GM18502 (cell line): ENCODE measurements at regions not wholly inside any gene's neighbourhood (a gene's known extent, or its start where the extent isn't known, plus 50 kb on each side); places are given as distances from the start of the nearest gene placed in this dataset.

Experiments
- ATAC-seq: cut with Tn5 transposase; IDR thresholded peaks from one replicate; pipeline ENCODE4 v1.9.1; 2021; ENCODE audit warnings: mild to moderate bottlenecking; ENCODE audit not compliant: unreplicated experiment, poor library complexity

DNA sequence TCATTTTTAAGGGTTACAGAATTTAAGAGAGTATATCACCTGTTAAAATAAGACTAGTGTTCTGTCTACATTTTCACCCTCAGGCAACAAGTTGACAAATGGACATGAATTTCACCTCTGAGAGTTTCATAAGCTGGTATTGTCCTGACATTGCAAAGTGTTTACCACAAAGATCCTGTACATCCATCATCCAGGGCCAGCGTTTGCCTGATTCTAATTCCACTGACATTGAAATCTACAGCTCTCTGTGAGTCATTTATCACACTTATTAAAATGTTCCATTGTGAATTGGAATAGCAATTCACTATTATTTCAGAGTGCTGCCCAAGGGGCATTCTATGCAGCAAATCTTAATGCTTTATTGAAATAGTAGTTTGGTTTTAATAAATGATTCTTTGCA is 1499.4 kb upstream of the PCDH7 start:
- ATAC-seq, result no peak

DNA sequence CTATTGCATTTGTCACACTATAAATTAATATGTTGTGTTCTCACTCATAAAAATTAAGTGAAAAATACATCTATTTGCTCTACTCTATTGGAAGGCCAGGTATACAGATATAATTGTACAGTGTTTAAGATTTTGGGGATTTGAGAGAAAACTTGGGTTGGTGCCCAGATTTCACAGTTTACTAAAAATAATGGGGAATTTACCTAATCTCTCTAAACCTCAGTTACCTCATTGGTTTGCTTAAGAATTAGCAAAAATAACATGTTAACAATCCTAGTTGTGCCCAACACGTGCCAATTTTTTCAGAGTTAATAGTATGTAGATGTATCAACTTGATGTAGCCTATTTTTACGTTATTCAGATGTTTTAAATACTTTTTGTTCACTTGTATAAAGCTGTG is 1495.3 kb upstream of the PCDH7 start:
- ATAC-seq, result no peak

DNA sequence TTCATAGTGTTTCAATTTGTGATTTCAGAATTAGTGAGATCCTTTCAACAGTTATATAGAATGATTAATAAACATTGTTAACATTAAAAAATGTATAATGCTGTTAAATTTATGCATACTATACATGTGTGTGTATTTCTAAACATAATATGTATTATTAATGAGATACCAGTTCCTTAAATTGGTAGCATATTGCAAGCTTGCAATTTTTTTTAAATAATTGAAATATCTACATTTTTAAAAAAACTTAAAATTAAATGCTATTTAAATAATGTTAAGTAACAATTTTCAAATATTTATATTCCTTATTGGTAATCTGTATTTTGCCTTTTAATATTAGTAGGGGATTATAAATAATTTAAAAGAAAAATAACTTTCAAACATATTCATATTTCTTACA is 1479.5 kb upstream of the PCDH7 start:
- ATAC-seq, result no peak

DNA sequence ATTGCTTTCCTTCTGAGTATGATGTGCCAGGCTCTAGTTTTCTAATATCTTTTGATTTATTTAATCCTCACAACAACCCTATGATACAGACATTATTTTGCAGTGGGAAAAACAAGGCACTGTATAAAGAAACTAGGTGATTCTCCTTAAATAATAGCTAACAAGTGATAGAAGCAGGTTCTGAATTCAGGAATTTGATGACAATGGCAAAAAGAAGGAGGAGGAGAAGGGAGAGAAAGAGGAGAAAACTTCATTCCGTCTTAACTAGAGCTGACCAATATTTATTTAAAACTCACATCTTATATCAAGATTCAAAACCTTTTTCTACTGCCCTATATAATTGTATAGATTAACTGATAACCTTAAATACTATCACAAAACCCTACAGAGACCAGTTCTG is 1477.1 kb upstream of the PCDH7 start:
- no peak for ATAC-seq

DNA sequence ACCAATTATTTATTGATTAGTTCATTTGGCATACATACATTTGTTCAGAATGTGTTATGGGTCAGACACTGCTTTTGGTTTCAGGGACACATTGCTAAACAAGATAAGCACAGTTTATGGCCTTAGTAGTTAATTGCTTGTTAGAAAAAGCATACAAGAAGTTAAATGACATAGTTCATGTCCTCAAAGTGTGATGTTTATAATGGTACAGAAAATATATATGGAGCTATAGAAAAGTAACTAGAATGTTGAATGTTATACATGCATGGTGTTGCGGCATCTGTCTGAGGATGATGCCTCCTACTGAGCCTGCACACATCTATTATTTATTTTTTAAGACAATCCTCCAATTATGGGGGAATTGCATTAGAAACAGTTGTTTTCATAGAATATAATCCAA is 1476.3 kb upstream of the PCDH7 start:
- ATAC-seq, result no peak

DNA sequence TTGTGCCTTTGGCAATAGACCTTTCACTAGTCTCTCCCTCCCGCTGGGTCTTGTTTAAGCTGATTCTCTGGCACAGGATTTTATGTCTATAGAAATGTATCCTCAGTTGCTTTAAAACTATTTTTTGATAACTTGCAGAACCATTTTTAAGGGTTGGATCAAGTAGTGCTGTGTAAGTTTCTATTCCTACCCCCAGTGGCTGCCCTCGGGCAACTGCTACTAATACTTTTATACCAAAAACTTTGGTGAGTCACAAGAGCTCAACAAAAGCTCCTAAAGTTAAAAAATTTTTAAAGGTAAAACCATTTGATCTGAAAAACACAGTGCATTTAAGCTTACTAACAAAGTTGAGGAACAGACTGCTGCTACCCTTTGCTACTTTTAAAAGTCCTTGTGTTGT is 1460.6 kb upstream of the PCDH7 start:
- no peak for ATAC-seq

DNA sequence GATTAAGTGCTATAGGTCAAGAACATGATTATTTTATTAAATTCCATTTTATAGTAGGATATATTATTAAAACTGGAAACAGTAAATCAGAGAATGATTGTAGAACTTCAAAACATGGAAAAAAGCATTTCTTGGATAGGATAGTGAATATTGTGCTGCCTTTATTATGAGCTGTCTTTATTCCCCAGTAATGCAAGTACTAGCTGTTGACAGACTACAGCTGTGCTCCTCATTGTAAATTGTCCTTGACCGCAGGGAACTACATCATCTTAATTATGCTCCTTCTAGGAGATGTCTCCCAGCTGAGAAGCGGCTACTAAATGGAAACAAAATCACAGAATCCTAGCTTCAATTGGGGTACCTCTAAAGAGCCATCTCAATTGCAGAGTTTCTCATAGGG is 1457.2 kb upstream of the PCDH7 start:
- no peak for ATAC-seq

DNA sequence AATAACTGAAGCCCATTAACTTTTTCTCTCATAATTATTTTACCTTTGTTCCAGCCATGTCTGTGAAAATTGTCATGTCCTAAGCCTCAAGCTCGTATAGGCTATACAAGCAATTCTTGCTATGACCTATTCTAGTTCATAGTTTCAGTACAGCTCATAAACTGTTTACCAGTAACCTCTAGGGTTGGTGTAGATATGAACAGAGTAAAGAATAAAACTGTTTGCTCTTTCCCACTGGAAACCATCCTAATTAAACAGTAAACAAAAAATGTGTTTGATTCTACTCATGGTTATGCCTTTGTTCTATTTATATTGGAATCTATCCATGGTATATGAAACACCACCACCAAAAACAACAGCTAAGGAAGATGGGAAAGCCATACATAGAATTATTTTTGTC is 1444.0 kb upstream of the PCDH7 start:
- no peak for ATAC-seq

DNA sequence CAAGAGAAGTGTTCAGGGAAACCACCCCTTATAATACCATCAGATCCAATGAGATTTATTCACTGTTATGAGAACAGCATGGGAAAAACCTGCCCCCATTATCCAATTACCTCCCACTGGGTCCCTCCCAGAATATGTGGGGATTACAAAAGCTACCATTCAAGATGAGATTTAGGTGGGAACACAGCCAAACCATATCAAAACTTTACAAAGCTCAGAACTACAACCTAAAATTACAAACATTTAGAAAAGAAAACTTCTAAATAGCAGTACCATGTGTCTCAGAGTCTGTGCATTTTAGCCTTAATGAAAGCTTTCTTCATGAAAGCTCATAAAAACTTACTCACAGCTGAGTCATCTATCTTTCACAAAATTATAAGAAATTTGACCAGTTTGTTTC is 1442.8 kb upstream of the PCDH7 start:
- no peak for ATAC-seq

DNA sequence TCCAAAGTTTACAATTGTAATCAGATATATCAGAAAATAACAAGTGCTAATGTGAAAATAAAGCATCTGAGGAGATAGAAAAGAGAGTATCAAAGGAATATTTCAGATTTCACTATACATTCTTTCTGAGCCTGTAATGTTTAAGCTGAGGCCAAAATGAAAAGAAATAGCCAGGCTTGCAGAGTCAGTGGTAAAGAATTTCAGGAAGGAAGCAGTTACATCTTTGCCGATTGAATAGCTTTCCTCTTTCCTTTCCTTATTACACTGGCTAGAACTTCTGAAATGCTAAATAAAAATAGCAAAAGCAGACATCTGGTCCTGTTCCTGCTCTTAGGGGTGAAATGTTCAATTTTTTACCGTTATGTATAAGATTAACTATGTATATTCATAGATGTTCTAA is 1441.6 kb upstream of the PCDH7 start:
- ATAC-seq, result no peak

DNA sequence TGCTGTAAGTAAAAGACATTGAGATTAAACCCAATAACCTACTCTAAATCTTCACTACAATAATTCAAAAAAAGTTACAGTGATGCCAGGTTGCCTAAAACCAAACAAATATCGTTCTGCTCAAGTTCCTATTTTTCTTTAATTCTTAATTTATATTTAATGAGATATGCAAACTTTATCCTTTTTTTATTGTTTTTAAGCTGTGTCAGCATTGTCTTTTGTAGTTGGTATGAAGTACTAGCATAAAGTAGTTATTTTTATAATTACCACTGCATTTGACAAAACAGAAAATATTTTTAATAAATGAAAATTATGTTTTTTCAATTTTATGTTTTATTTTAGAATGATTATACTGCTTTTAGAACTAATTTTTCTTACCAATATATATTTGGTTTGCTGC is 1431.1 kb upstream of the PCDH7 start:
- ATAC-seq, result no peak

DNA sequence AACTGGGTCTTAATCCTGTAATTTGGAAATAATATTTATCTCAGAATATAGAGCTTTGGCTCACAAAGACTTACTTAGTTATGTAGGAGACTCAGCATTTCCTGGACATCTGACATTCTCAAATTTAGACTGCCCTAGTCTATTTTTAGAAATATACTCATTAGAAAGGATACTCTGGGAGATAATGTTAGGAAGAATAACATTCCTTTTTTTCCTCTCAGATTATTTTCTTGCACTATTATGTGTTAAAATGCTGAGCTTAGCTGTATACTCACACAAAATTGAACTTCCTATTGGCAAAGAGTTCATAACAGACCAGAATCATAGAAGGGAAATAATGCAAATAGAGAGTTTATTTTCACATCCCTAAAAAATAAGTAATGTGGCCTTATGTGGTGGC is 1424.9 kb upstream of the PCDH7 start:
- no peak for ATAC-seq

DNA sequence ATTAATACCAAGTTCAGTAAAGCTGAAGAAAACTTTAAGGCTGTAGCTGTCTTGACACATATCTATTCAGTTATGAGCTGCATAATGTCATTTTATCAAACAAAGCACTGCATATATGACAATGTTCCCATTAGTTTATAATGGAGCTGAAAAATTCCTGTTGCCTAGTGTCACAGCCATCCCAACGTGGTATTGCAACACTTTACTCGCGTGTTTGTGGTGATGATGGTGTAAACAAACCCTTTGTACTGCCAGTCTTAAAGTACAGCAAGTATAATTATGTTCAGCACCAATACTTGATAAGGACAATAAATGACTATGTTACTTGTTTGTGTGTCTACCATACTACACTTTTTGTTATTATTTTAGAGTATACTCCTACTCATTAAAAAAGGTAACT is 1415.6 kb upstream of the PCDH7 start:
- no peak for ATAC-seq

DNA sequence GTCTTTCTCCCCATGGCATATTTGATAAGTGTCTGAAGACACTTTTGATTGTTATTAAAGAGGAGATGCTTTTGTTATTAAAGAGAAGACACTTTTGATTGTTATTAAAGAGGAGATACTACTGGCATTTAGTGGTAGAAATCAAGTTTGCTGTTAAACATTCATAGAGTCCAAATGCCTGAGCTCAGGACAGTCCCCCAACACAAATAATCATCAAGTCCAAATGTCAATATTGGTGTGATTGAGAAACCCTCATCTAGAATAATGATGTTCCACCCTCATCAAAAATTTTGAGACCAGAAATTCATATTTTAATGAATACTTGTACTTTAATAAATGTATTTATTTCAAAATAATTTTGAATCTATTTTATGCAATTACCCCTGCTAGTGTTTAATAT is 1412.9 kb upstream of the PCDH7 start:
- no peak for ATAC-seq

DNA sequence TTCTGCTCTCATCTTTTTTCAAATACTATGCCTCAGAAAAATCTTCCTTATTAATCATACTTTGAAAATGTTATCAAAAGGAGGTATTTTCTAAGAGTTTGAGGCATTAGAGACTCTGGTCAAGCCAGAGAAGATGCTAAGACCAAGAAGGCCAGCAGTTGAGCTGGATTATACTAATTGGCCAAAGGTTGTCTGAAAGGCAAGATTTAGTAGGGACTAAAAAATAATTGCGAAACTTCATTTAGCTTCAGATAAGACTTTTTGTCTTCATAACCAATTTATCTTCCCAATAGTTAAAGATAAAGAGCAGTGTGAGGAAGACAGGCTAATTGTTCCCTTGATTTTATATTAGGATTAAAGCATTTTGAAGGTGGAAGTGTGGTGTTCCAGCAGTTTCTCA is 1412.4 kb upstream of the PCDH7 start:
- no peak for ATAC-seq

DNA sequence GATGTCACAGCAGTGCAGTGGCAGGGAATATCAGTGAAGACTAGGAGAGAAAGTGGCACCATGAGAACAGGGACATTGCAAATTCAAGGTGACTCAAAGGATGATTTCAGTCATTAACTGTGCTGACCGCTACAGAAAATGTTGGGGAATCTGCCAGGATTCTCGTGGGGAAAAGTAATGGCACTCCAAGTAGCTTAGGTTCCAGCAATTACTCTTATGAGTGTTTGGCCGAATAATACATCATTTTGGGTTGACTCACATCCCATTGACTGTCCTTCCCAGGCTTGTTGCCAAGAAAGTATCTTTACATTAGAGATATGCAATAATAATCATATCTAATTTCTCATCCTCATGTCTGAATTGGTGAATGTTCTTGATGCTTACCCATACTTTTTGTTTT is 1411.1 kb upstream of the PCDH7 start:
- ATAC-seq, result no peak

DNA sequence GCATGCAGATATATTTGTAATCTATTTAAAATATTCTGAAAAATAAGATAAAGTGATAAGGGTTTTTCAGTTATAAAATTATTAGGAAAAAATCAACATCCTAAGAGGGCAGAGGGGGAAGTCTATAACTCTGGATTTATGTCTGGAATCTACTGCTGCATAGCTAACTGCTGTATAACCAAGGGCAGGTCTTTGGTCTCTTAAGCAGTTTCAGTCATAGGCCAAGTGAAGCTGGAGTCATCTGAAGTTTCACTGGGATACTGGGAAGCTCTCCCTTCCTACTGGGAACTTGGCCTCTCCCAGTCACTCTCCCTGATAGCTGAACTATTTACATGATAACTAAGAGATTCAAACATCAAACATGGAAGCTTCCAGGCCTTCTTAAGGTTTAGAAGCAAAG is 1409.9 kb upstream of the PCDH7 start:
- no peak for ATAC-seq

DNA sequence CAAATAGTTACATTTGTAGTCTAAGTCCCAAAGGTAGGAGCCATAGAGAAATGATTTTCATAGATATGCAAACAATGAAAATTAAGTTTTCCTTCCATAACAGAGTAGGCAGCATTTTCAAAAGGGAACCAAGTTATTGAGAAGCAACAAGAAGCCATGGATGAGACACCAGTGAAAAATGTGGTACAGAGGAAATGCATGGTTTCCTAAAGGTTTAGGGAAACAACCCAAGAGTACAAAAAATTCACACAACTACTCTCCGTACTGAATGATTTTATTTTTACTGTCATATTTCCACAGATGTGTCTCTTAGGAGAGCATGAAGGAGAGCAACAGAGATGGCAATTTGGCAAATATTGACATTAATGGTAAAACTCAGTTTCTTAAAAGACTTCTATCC is 1408.9 kb upstream of the PCDH7 start:
- ATAC-seq, result no peak

DNA sequence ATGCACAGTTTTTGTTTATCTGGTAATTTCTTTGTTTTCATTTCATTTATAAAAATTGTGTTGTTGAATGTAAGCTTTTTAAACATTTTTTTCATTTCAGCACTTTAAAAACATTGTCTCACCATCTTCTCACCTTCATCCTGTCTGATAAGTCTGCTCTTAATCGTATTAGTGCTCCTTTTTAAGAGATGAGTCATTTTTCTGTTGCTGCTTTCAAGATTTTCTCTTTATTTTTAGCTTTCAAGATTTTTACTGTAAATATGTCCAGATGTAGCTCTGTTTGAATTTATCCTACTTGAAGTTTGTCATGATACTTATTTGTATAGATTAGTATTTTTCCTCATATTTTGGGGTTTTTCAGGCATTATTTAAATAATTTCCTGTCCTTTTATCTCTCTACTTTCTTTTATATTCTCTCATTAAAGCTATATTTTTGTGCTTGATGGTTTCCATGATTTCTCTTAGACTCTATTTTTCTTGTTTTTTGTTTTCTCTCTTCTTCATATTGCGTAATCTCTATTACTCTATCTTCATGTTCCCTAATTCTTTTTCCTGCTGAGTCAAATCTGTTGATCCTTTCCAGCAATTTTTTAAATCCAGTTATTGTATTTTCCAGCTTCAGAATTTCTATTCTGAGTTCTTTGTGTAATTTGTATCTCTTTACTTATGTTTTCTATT is 1400.4 kb upstream of the PCDH7 start:
- no peak for ATAC-seq

DNA sequence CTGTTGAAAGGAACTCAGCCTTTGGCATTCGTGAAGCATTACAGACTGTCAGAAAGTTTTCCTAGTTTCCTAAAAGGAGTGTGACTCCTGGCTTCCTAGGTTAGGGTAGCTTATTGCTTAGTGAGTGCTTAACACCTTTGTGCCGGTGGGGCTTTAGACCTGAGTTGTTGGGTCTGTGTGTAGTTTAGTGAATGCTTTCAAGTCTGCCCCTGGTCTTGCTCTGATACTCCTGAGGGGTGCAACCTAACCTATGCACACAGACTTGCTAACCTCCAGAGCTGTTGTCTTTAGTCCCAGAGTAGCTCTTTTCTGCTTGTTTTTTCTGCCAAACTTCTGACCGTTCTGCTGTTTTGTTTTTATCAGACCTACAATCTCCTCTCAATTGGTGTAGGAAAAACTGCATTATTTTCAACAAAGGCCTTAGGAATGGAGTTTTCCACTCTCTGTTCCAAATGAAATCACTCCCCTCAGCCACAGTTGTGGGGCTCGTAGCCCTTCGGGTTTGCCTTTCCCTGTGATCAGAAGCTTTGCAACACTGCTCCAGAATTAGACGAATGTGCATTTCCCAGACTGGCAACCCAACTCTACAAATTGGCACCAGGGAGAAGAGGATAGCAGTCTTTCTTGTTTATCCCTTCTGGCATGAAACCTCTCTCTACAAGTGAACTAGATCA is 1399.1 kb upstream of the PCDH7 start:
- ATAC-seq, result no peak

DNA sequence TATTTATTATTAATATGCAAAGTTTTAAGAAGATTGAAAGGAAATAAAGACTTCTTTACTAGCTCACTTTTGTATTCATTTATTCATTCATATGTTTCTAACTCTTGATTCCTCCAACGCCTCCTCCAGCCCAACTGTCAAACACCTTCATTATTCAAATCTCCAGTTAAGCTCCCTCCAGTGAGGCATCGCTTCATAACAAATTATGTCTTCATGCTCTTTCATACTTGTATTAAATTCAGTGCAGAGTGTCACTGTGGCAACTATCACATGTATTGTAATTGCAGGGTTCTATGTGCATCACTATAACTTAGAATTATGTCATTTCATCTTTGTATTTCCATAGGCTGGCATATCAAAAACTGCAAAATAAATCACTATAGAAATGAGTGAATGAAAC is 1394.2 kb upstream of the PCDH7 start:
- no peak for ATAC-seq

DNA sequence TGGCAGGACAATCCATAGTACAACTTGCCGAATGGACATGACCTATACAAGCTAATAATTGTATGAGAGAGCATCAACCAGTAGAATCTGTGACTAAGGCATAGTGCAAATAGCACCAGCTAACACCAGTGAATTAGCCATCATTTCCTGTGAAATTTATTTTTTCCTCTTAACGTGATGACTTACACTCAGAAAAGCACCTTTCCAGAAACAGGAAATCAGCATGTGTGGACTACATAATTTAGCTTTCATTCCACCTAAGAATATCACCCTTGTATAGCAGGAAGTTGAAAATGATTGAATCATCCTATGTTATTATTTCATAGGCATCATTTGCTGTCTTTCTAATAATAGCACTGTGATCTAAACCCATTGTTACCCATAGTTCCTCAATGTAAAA is 1393.4 kb upstream of the PCDH7 start:
- ATAC-seq, result no peak
